GM13976 (cell line): ENCODE measurements at regions not wholly inside any gene's neighbourhood (a gene's known extent, or its start where the extent isn't known, plus 50 kb on each side); places are given as distances from the start of the nearest gene placed in this dataset.
"Not testable (repeated sequence)": the region's sequence is repeated elsewhere in the genome, so short reads cannot be mapped to it uniquely, and the experiment has no call there.

Experiments used
- DNase-seq: peaks from one replicate; pipeline ENCODE4 v3.0.0; 2012; ENCODE audit warnings: low spot score
- CTCF ChIP-seq: IDR thresholded peaks from 2 replicates; pipeline ENCODE4 v1.5.1; 2012; ENCODE audit warnings: borderline replicate concordance, mild to moderate bottlenecking; ENCODE audit not compliant: insufficient read depth; ENCODE audit errors: extremely low read depth, missing control alignments, control extremely low read depth
- in situ Hi-C: fragments of 300-500 bp; cut with MboI; formaldehyde crosslinking; loops from one replicate; pipeline ENCODE4 v1.12.0; 2022; ENCODE audit warnings: low sequenced_read_pairs, mixed read lengths, inconsistent platforms; ENCODE audit not compliant: unreplicated experiment

- no peak for DNase-seq
- no peak for TF ChIP-seq CTCF
- in situ Hi-C loops = no loop called here
These were observed 1504.9 kb upstream of the C9orf72 start for GRCh38 chr9:29078063-29078666.

GRCh38 chr9:29100762-29101161, 1527.5 kb upstream of the C9orf72 start:
- in situ Hi-C loops = no loop called here
- DNase-seq = no peak
- TF ChIP-seq CTCF = no peak

- DNase-seq, in situ Hi-C loops: not testable (repeated sequence)
These were observed 1530.9 kb upstream of the C9orf72 start for GRCh38 chr9:29104166-29104565.

- no peak for TF ChIP-seq CTCF
- no peak for DNase-seq
- in situ Hi-C loops = no loop called here
These were observed 1545.3 kb upstream of the C9orf72 start for GRCh38 chr9:29118555-29118954.

GRCh38 chr9:29126783-29127182, 1553.5 kb upstream of the C9orf72 start:
- no peak for TF ChIP-seq CTCF
- no peak for DNase-seq
- in situ Hi-C loops = no loop called here

- in situ Hi-C loops = no loop called here
- TF ChIP-seq CTCF = no peak
- no peak for DNase-seq
These were observed 1556.5 kb upstream of the C9orf72 start for GRCh38 chr9:29129763-29130162.

GRCh38 chr9:29144476-29144875, 1571.2 kb upstream of the C9orf72 start:
- no peak for DNase-seq
- in situ Hi-C loops = no loop called here
- TF ChIP-seq CTCF = no peak

- in situ Hi-C loops = no loop called here
- no peak for TF ChIP-seq CTCF
- no peak for DNase-seq
These were observed 1577.3 kb upstream of the C9orf72 start for GRCh38 chr9:29150606-29151005.
